PC-9 (cell line): ENCODE measurements at regions not wholly inside any gene's neighbourhood (a gene's known extent, or its start where the extent isn't known, plus 50 kb on each side); places are given as distances from the start of the nearest gene placed in this dataset.

Experiments
- BruUV-seq: library from RNA; stranded (reverse); fragments of 400-500 nt; replicated peaks from 2 replicates; lab custom pipeline; 2021; lab: Mats Ljungman, UMichigan
- CTCF ChIA-PET: fragments of 300-600 bp; sonication (Branson Sonifier 250); formaldehyde crosslinking; loops from one replicate; lab custom pipeline; 2022; ENCODE audit warnings: antibody characterized with exemption; lab: Charles Lee
- POLR2A ChIA-PET: fragments of 300-600 bp; sonication (Branson Sonifier 250); formaldehyde crosslinking; loops from one replicate; lab custom pipeline; 2022; ENCODE audit warnings: antibody characterized with exemption; ENCODE audit not compliant: unreplicated experiment; lab: Charles Lee
- DNase-seq, 2 experiments: peaks; one replicate each; pipeline versions ENCODE4 v3.0.0 to v3.0.0-alpha.2; 2015 to 2022; ENCODE audit warnings: mixed read lengths in 1 of 2
- H2AFZ ChIP-seq: fragments of 200-600 bp; sonication (generic); 2 replicates; pipeline ENCODE4 v1.8.1; 2017; ENCODE audit warnings: antibody characterized with exemption
- H3F3A ChIP-seq: fragments of 200-600 bp; sonication (generic); 2 replicates; pipeline ENCODE4 v1.8.1; 2017; ENCODE audit warnings: antibody characterized with exemption, mild to moderate bottlenecking, low read depth; ENCODE audit not compliant: insufficient read depth
- H3K27ac ChIP-seq: fragments of 200-600 bp; sonication (generic); 2 replicates; pipeline ENCODE4 v1.6.1; 2016; ENCODE audit warnings: mixed run types
- H3K27me3 ChIP-seq: fragments of 200-600 bp; sonication (generic); 2 replicates; pipeline ENCODE4 v1.6.1; 2016; ENCODE audit warnings: low read depth, mixed run types; ENCODE audit not compliant: insufficient read depth
- H3K36me3 ChIP-seq: fragments of 200-600 bp; sonication (generic); 2 replicates; pipeline ENCODE4 v1.6.1; 2016; ENCODE audit warnings: low read depth, mixed run types
- H3K4me1 ChIP-seq: fragments of 200-600 bp; sonication (generic); replicated peaks from 2 replicates; pipeline ENCODE4 v1.6.1; 2016; ENCODE audit warnings: mixed run types; ENCODE audit not compliant: insufficient read depth
- H3K4me2 ChIP-seq: fragments of 200-600 bp; sonication (generic); 2 replicates; pipeline ENCODE4 v1.6.1; 2017; ENCODE audit warnings: mixed run types
- H3K4me3 ChIP-seq: fragments of 200-600 bp; sonication (generic); 2 replicates; pipeline ENCODE4 v1.6.1; 2016; ENCODE audit warnings: mixed run types
- H3K79me2 ChIP-seq: fragments of 200-600 bp; sonication (generic); 2 replicates; pipeline ENCODE4 v1.6.1; 2017; ENCODE audit warnings: low read depth, mixed run types
- H3K9me2 ChIP-seq: fragments of 200-600 bp; sonication (generic); 2 replicates; pipeline ENCODE4 v1.8.1; 2017; ENCODE audit warnings: mild to moderate bottlenecking; ENCODE audit not compliant: insufficient read depth
- H3K9me3 ChIP-seq: fragments of 200-600 bp; sonication (generic); 2 replicates; pipeline ENCODE4 v1.8.1; 2016; ENCODE audit warnings: low read depth; ENCODE audit not compliant: insufficient read depth
- H4K20me1 ChIP-seq: fragments of 200-600 bp; sonication (generic); 2 replicates; pipeline ENCODE4 v1.8.1; 2017; ENCODE audit not compliant: insufficient read depth
- CTCF ChIP-seq: fragments of 200-600 bp; sonication (generic); conservative IDR thresholded peaks from 2 replicates; pipeline ENCODE4 v1.6.1; 2017; ENCODE audit warnings: mixed run types, antibody characterized with exemption, mild to moderate bottlenecking, moderate library complexity
- EZH2 ChIP-seq: fragments of 200-600 bp; sonication (generic); IDR thresholded peaks from 2 replicates; pipeline ENCODE4 v1.8.0; 2017; ENCODE audit warnings: antibody characterized with exemption, low read depth
- intact Hi-C: fragments of 100-400 bp; cut with micrococcal nuclease; formaldehyde crosslinking; loops from one replicate; pipeline ENCODE4 v1.10.0; 2022; ENCODE audit not compliant: unreplicated experiment

- Histone ChIP-seq H3K9me3 (peaks cover 6% of the 10 kb centered on the region; the same call in 1 of the 2 replicates), H3K27ac (no peak overlapping the region), H3K79me2 (peaks cover 5% of the 10 kb centered on the region; the same call in 1 of the 2 replicates), H3K36me3 (no peaks in the 10 kb centered on the region), H2AFZ (no peak overlapping the region), H3K9me2 (no peaks in the 10 kb centered on the region), H3K27me3 (no peaks in the 10 kb centered on the region), H3K4me2 (no peak overlapping the region), H3K4me1 (peaks cover 36% of the 10 kb centered on the region), H3F3A (peaks cover 31% of the 10 kb centered on the region), H4K20me1 (no peaks in the 10 kb centered on the region), H3K4me3 (no peak overlapping the region)
- POLR2A ChIA-PET, result no interaction called here
- no TSS peak for BruUV-seq
- CTCF ChIA-PET, result no interaction called here
- no peak for TF ChIP-seq CTCF
- TF ChIP-seq EZH2, result no peak
- intact Hi-C loops, result no loop called here
- DNase-seq, result no peak
Observed at GRCh38 chr21:41628256-41628655, 120.3 kb upstream of the TMPRSS2 start.

GRCh38 chr21:41627428-41627827 is 119.5 kb upstream of the TMPRSS2 start:
- CTCF ChIA-PET, result interaction anchor here (0.6 kb wide), 1 partner anchor 159 kb away, joined by 5 read pairs; no protein-coding TSS in a partner anchor
- H3K27me3 ChIP-seq, result no peaks in the 10 kb centered on the region
- peaks cover 6% of the 10 kb centered on the region; the same call in 1 of the 2 replicates for H3K9me3 ChIP-seq
- H2AFZ ChIP-seq, result no peak overlapping the region
- BruUV-seq, result no TSS peak
- no peak overlapping the region for H3K4me2 ChIP-seq
- no peaks in the 10 kb centered on the region for H3K36me3 ChIP-seq
- no peaks in the 10 kb centered on the region for H4K20me1 ChIP-seq
- H3K79me2 ChIP-seq, result no peaks in the 10 kb centered on the region
- intact Hi-C loops, result no loop called here
- no peak for TF ChIP-seq EZH2
- TF ChIP-seq CTCF, result no peak
- peaks cover 26% of the 10 kb centered on the region for H3F3A ChIP-seq
- H3K4me1 ChIP-seq, result peaks cover 27% of the 10 kb centered on the region
- no peaks in the 10 kb centered on the region for H3K9me2 ChIP-seq
- no peak for DNase-seq
- H3K4me3 ChIP-seq, result no peak overlapping the region
- no peak overlapping the region for H3K27ac ChIP-seq
- POLR2A ChIA-PET, result interaction anchor here (0.5 kb wide), 1 partner anchor 90 kb away, joined by 4 read pairs; no protein-coding TSS in a partner anchor

GRCh38 chr21:41626021-41626420 is 118.1 kb upstream of the TMPRSS2 start:
- Histone ChIP-seq H3K36me3 (no peaks in the 10 kb centered on the region), H2AFZ (no peak overlapping the region), H3K4me2 (no peak overlapping the region), H4K20me1 (no peaks in the 10 kb centered on the region), H3K9me3 (peaks cover 6% of the 10 kb centered on the region; the same call in 1 of the 2 replicates), H3F3A (peaks cover 16% of the 10 kb centered on the region), H3K4me1 (peaks cover 21% of the 10 kb centered on the region), H3K27me3 (no peaks in the 10 kb centered on the region), H3K79me2 (no peaks in the 10 kb centered on the region), H3K4me3 (no peak overlapping the region), H3K9me2 (no peaks in the 10 kb centered on the region), H3K27ac (no peak overlapping the region)
- no TSS peak for BruUV-seq
- ChIA-PET CTCF (interaction anchor here (0.6 kb wide), 1 partner anchor 117 kb away, joined by 3 read pairs; no protein-coding TSS in a partner anchor), POLR2A (no interaction called here)
- intact Hi-C loops, result no loop called here
- DNase-seq, result no peak
- TF ChIP-seq CTCF, result no peak
